GM12878 (cell line): ENCODE measurements at regions not wholly inside any gene's neighbourhood (a gene's known extent, or its start where the extent isn't known, plus 50 kb on each side); places are given as distances from the start of the nearest gene placed in this dataset.

Source experiments
- ATAC-seq: fragments of 200-7000 bp; cut with Tn5 transposase; 3 replicates; pipeline ENCODE4 v1.9.1; 2020; ENCODE audit warnings: mild to moderate bottlenecking, moderate library complexity
- BruUV-seq: library from RNA; stranded (reverse); fragments of 400-500 nt; replicated peaks from 2 replicates; lab custom pipeline; 2021; lab: Mats Ljungman, UMichigan
- CTCF ChIA-PET: fragments of 300-600 bp; sonication (Branson Sonifier 250); formaldehyde crosslinking; extraction: SDS; loops from one replicate; lab custom pipeline; 2021; ENCODE audit warnings: inconsistent platforms; lab: Yijun Ruan, JAX
- POLR2A ChIA-PET: fragments of 350-600 bp; formaldehyde crosslinking; extraction: SDS; loops from one replicate; lab custom pipeline; 2021; ENCODE audit warnings: inconsistent platforms; lab: Charles Lee
- RAD21 ChIA-PET: fragments of 300-600 bp; sonication (Branson Sonifier 250); formaldehyde crosslinking; loops from one replicate; lab custom pipeline; 2023; ENCODE audit warnings: antibody characterized with exemption; ENCODE audit not compliant: unreplicated experiment; lab: Charles Lee
- SMC1A ChIA-PET: fragments of 300-600 bp; sonication (Branson Sonifier 250); formaldehyde crosslinking; loops from one replicate; lab custom pipeline; 2023; ENCODE audit not compliant: unreplicated experiment, uncharacterized antibody; lab: Charles Lee
- DNase-seq: peaks from one replicate; pipeline ENCODE4 v3.0.0-alpha.2; 2011; ENCODE audit warnings: low read depth, low spot score
- FAIRE-seq: peaks from 3 replicates; lab custom pipeline; 2011; peaks lifted over from hg19 to GRCh38; lab: Jason Lieb, UNC
- H2AFZ ChIP-seq: 2 replicates; pipeline ENCODE4 v1.6.0; 2011; ENCODE audit warnings: low read depth, low read length, control low read depth; ENCODE audit not compliant: control insufficient read depth
- H3K27ac ChIP-seq: 2 replicates; pipeline ENCODE4 v1.5.1; 2011; ENCODE audit warnings: control low read depth; ENCODE audit not compliant: control insufficient read depth, insufficient read depth
- H3K27me3 ChIP-seq, 2 experiments: replicated peaks in 1 of 2; 2 replicates each; pipeline versions ENCODE4 v1.6.0 to v1.6.1; 2011; ENCODE audit warnings: low read length in 1 of 2; ENCODE audit not compliant: control insufficient read depth in 2 of 2, insufficient read depth in 2 of 2
- H3K36me3 ChIP-seq, 2 experiments: 2 replicates each; pipeline ENCODE4 v1.5.1; 2011; ENCODE audit warnings: low read length in 1 of 2; ENCODE audit not compliant: control insufficient read depth in 2 of 2, insufficient read depth in 2 of 2
- H3K4me1 ChIP-seq: 2 replicates; pipeline ENCODE4 v1.6.1; 2011; ENCODE audit warnings: mild to moderate bottlenecking, low read length, moderate library complexity, mixed read lengths; ENCODE audit not compliant: control insufficient read depth, insufficient read depth
- H3K4me2 ChIP-seq: 2 replicates; pipeline ENCODE4 v1.6.0; 2011; ENCODE audit warnings: control low read depth; ENCODE audit not compliant: control insufficient read depth, insufficient read depth
- H3K4me3 ChIP-seq: fragments of 200-600 bp; sonication (generic); 2 replicates; pipeline ENCODE4 v1.5.1; 2016
- H3K79me2 ChIP-seq: 2 replicates; pipeline ENCODE4 v1.6.0; 2011; ENCODE audit warnings: low read length; ENCODE audit not compliant: control insufficient read depth, insufficient read depth
- H3K9ac ChIP-seq: 2 replicates; pipeline ENCODE4 v1.8.0; 2011; ENCODE audit warnings: low read length, control low read depth, mixed read lengths; ENCODE audit not compliant: control insufficient read depth, insufficient read depth
- H3K9me3 ChIP-seq: replicated peaks from 3 replicates; pipeline ENCODE4 v1.5.1; 2011; ENCODE audit warnings: mild to moderate bottlenecking, low read length; ENCODE audit not compliant: control insufficient read depth, insufficient read depth
- H4K20me1 ChIP-seq: 2 replicates; pipeline ENCODE4 v1.6.0; 2011; ENCODE audit not compliant: control insufficient read depth, insufficient read depth
- HDAC6 ChIP-seq: fragments of 200-600 bp; sonication (generic); IDR thresholded peaks from one replicate; pipeline ENCODE4 v1.8.0; 2017; ENCODE audit warnings: antibody characterized with exemption; ENCODE audit not compliant: unreplicated experiment
- HSF1 ChIP-seq: fragments of 150-350 bp; IDR thresholded peaks from 2 replicates; pipeline ENCODE4 v1.6.1; 2014; ENCODE audit warnings: mild to moderate bottlenecking, low read depth, low read length
- STAT1 ChIP-seq: fragments of 450-650 bp; conservative IDR thresholded peaks from 2 replicates; pipeline ENCODE4 v1.6.1; 2014; ENCODE audit warnings: antibody characterized with exemption, mild to moderate bottlenecking
- WGBS: methylation state at CpG from one replicate; pipeline ENCODE4 v1.1.6; 2016; ENCODE audit warnings: low lambda C conversion rate; ENCODE audit not compliant: insufficient replicate concordance, insufficient coverage; ENCODE audit errors: missing lambda C conversion rate; 5-methylcytosine and 5-hydroxymethylcytosine counted together
- in situ Hi-C: fragments of 300-500 bp; cut with MboI; formaldehyde crosslinking; loops from 9 replicates; pipeline ENCODE4 v1.14.3; 2018; ENCODE audit warnings: mixed read lengths
- intact Hi-C: fragments of 100-400 bp; cut with micrococcal nuclease; formaldehyde crosslinking; loops from one replicate; pipeline ENCODE4 v1.14.2; 2022; ENCODE audit not compliant: unreplicated experiment
- TF ChIP-seq, protein P1 (sequence below): IDR thresholded peaks from 2 replicates; pipeline ENCODE4 v1.6.1; 2012; ENCODE audit warnings: low read length, inconsistent platforms

DNA sequence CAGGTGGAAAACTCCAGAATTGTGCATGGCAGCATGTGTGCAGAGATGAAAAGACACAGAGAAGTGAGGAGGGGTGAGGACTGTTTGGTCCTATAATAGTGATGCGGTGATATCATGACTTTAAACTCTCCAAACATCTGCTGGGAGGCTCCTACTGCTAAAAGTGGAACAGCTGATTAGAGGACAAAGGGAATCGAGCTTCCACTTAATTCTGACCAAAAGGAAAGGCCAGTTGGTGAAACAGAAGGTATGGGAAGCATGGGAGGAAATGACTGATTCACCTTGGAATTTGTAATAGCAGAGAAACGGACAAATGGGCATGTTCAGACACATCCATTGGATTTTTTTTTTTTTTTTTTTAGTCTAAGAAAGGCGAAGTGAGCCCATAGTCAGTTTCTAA is 67.5 kb upstream of the MAMDC2 start:
- ChIA-PET POLR2A (no interaction called here), RAD21 (no interaction called here), CTCF (interaction anchor here (0.5 to 11.1 kb wide), 5 partner anchors 10 to 661 kb away, joined by 3 to 182 read pairs (median 4); no protein-coding TSS in a partner anchor), SMC1A (interaction anchor here (0.8 kb wide), 1 partner anchor 470 kb away, joined by 3 read pairs; no protein-coding TSS in a partner anchor)
- in situ Hi-C loops (no loop called here), intact Hi-C loops (no loop called here)
- no peak for ATAC-seq
- Histone ChIP-seq H3K9me3 (no peaks in the 10 kb centered on the region), H3K4me1 (no peaks in the 10 kb centered on the region), H3K4me2 (no peak overlapping the region), H2AFZ (no peak overlapping the region), H3K36me3 (no peaks in the 10 kb centered on the region), H3K27ac (no peak overlapping the region), H3K79me2 (no peaks in the 10 kb centered on the region), H3K27me3 (peaks cover 0 to 2% of the 10 kb centered on the region in 2 experiments; a peak in 2 of 4 replicates), H3K4me3 (no peak overlapping the region), H3K9ac (no peak overlapping the region), H4K20me1 (no peaks in the 10 kb centered on the region)
- FAIRE-seq: no peak
- WGBS: 11% methylated on average over 4 of the region's 4 CpGs
- DNase-seq: no peak
- TF ChIP-seq, protein P1, sequence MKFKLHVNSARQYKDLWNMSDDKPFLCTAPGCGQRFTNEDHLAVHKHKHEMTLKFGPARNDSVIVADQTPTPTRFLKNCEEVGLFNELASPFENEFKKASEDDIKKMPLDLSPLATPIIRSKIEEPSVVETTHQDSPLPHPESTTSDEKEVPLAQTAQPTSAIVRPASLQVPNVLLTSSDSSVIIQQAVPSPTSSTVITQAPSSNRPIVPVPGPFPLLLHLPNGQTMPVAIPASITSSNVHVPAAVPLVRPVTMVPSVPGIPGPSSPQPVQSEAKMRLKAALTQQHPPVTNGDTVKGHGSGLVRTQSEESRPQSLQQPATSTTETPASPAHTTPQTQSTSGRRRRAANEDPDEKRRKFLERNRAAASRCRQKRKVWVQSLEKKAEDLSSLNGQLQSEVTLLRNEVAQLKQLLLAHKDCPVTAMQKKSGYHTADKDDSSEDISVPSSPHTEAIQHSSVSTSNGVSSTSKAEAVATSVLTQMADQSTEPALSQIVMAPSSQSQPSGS: no peak
- no TSS peak for BruUV-seq

GRCh38 chr9:69980041-69980440 is 63.6 kb upstream of the MAMDC2 start:
- H2AFZ ChIP-seq: no peak overlapping the region
- no peaks in the 10 kb centered on the region for H3K4me1 ChIP-seq
- H3K4me3 ChIP-seq: no peak overlapping the region
- DNase-seq: no peak
- no peak for FAIRE-seq
- in situ Hi-C loops: no loop called here
- H3K27me3 ChIP-seq: no peaks in the 10 kb centered on the region
- H3K9me3 ChIP-seq: no peaks in the 10 kb centered on the region
- 36% methylated on average over 2 of the region's 2 CpGs for WGBS
- CTCF ChIA-PET: no interaction called here
- no TSS peak for BruUV-seq
- ATAC-seq: no peak
- no peak overlapping the region for H3K27ac ChIP-seq
- intact Hi-C loops: no loop called here
- no peaks in the 10 kb centered on the region for H3K79me2 ChIP-seq
- RAD21 ChIA-PET: no interaction called here
- no peak overlapping the region for H3K9ac ChIP-seq
- no peaks in the 10 kb centered on the region for H3K36me3 ChIP-seq
- POLR2A ChIA-PET: no interaction called here
- H3K4me2 ChIP-seq: no peak overlapping the region
- no peak for TF ChIP-seq HDAC6
- TF ChIP-seq STAT1: no peak
- no peak for TF ChIP-seq HSF1
- SMC1A ChIA-PET: no interaction called here
- H4K20me1 ChIP-seq: no peaks in the 10 kb centered on the region
